Activated naive CD8-positive, alpha-beta T cell treated with anti-CD3 and anti-CD28 coated beads, Interleukin-2, amount 50 U/mL, for 24 hours (primary cell): ENCODE measurements at regions not wholly inside any gene's neighbourhood (a gene's known extent, or its start where the extent isn't known, plus 50 kb on each side); places are given as distances from the start of the nearest gene placed in this dataset.

Experiments
- ATAC-seq: fragments of 150-1000 bp; cut with Tn5 transposase; one replicate; pipeline ENCODE4 v1.10.0; 2021
- DNase-seq: peaks from one replicate; pipeline ENCODE4 v3.0.0; 2021
- H3K27ac Mint-ChIP-seq: one replicate; pipeline ENCODE4 v1.8.0; 2021; ENCODE audit warnings: mild to moderate bottlenecking, mixed read lengths
- H3K27me3 Mint-ChIP-seq: one replicate; pipeline ENCODE4 v1.8.0; 2021; ENCODE audit warnings: mixed read lengths
- H3K36me3 Mint-ChIP-seq: one replicate; pipeline ENCODE4 v1.8.0; 2021; ENCODE audit warnings: low read depth, mixed read lengths
- H3K4me1 Mint-ChIP-seq: one replicate; pipeline ENCODE4 v1.8.0; 2021; ENCODE audit warnings: mixed read lengths
- H3K4me3 Mint-ChIP-seq: one replicate; pipeline ENCODE4 v1.8.0; 2021; ENCODE audit warnings: mild to moderate bottlenecking, moderate library complexity, mixed read lengths
- H3K9me3 Mint-ChIP-seq: one replicate; pipeline ENCODE4 v1.8.0; 2021; ENCODE audit warnings: mixed read lengths

GRCh38 chr1:167165948-167166689 is 54.6 kb upstream of the POU2F1 start:
- ATAC-seq (no peak), DNase-seq (no peak)
- H3K9me3 Mint-ChIP-seq, result peaks cover 8% of the 10 kb centered on the region
- H3K36me3 Mint-ChIP-seq, result no peaks in the 10 kb centered on the region
- H3K27ac Mint-ChIP-seq, result no peak overlapping the region
- H3K27me3 Mint-ChIP-seq, result peaks cover 11% of the 10 kb centered on the region
- H3K4me3 Mint-ChIP-seq, result no peak overlapping the region
- peaks cover 8% of the 10 kb centered on the region for H3K4me1 Mint-ChIP-seq

- peaks cover 8% of the 10 kb centered on the region for H3K9me3 Mint-ChIP-seq
- H3K4me1 Mint-ChIP-seq, result peaks cover 8% of the 10 kb centered on the region
- ATAC-seq (no peak), DNase-seq (no peak)
- no peaks in the 10 kb centered on the region for H3K36me3 Mint-ChIP-seq
- H3K4me3 Mint-ChIP-seq, result no peak overlapping the region
- H3K27me3 Mint-ChIP-seq, result peaks cover 11% of the 10 kb centered on the region
- H3K27ac Mint-ChIP-seq, result no peak overlapping the region
These were observed 54.0 kb upstream of the POU2F1 start for GRCh38 chr1:167166690-167167075.

GRCh38 chr1:167168424-167168823 is 52.3 kb upstream of the POU2F1 start:
- DNase-seq (no peak), ATAC-seq (no peak)
- H3K27ac Mint-ChIP-seq, result no peak overlapping the region
- H3K4me3 Mint-ChIP-seq, result no peak overlapping the region
- H3K9me3 Mint-ChIP-seq, result peaks cover 8% of the 10 kb centered on the region
- H3K27me3 Mint-ChIP-seq, result peaks cover 9% of the 10 kb centered on the region
- peaks cover 3% of the 10 kb centered on the region for H3K4me1 Mint-ChIP-seq
- H3K36me3 Mint-ChIP-seq, result no peaks in the 10 kb centered on the region

- no peaks in the 10 kb centered on the region for H3K36me3 Mint-ChIP-seq
- H3K4me3 Mint-ChIP-seq, result no peak overlapping the region
- H3K9me3 Mint-ChIP-seq, result peaks cover 8% of the 10 kb centered on the region
- no peaks in the 10 kb centered on the region for H3K4me1 Mint-ChIP-seq
- peaks cover 13% of the 10 kb centered on the region for H3K27me3 Mint-ChIP-seq
- DNase-seq (no peak), ATAC-seq (no peak)
- no peak overlapping the region for H3K27ac Mint-ChIP-seq
These were observed 51.0 kb upstream of the POU2F1 start for GRCh38 chr1:167169642-167170041.
